SK-N-SH (cell line): ENCODE measurements at regions not wholly inside any gene's neighbourhood (a gene's known extent, or its start where the extent isn't known, plus 50 kb on each side); places are given as distances from the start of the nearest gene placed in this dataset.

Source experiments
- CTCF ChIP-seq: fragments of 200-600 bp; sonication (generic); IDR thresholded peaks from 2 replicates; pipeline ENCODE4 v1.6.1; 2017; ENCODE audit warnings: antibody characterized with exemption, mild to moderate bottlenecking, moderate library complexity
- RFX5 ChIP-seq: IDR thresholded peaks from 2 replicates; pipeline ENCODE4 v1.6.1; 2012; ENCODE audit warnings: mild to moderate bottlenecking, improper control_type of control experiment, low read length

- TF ChIP-seq RFX5 (no peak), CTCF (no peak)
These were observed 505.8 kb downstream of the KLHL13 start for GRCh38 chrX:117610806-117611205.
